DMS79 treated with DMSO at 0.1 percent for 48 hours (cell line): ENCODE measurements at regions not wholly inside any gene's neighbourhood (a gene's known extent, or its start where the extent isn't known, plus 50 kb on each side); places are given as distances from the start of the nearest gene placed in this dataset.
"Not testable (repeated sequence)": the region's sequence is repeated elsewhere in the genome, so short reads cannot be mapped to it uniquely, and the experiment has no call there.

Experiments used
- DNase-seq: peaks from one replicate; lab custom pipeline; 2025; lab: John Stamatoyannopoulos, UW

DNA sequence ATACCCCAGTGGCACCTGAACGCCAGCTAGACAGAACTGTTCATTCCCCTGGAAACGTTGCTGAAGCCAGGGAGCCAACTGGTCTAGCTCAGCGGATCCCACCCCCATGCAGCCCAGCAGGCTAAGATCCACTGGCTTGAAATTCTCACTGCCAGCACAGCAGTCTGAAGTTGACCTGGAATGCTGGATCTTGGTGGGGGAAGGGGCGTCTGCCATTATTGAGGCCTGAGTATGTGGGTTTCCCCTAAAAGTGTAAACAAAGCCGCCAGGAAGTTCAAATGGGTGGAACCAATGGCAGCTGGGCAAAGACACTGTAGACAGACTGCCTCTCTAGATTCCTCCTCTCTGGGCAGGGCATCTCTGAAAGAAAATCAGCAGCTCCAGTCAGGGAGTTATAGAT is 213.0 kb downstream of the NKX6-1 start:
- DNase-seq = no peak

DNA sequence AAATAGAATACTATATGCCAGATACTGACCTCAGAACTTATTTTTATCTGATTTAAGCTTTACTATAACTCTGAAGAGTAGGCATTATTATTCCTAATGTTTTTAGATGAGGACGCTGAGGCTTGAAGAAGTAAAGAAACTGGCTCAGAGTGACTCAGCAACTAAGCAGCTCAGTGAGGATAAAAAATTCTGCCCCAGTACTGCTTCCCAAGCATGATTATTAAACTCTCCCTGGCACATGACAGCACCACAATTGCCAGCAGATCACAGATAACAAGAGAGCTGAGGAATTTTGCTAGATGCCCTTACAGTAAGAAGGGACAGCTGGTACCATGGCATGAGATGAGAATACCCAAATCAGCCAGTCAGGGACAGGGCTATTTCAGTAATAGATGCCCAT is 219.4 kb downstream of the NKX6-1 start:
- no peak for DNase-seq

- no peak for DNase-seq
Measured at GRCh38 chr4:84277923-84278322, 221.2 kb downstream of the NKX6-1 start.

DNA sequence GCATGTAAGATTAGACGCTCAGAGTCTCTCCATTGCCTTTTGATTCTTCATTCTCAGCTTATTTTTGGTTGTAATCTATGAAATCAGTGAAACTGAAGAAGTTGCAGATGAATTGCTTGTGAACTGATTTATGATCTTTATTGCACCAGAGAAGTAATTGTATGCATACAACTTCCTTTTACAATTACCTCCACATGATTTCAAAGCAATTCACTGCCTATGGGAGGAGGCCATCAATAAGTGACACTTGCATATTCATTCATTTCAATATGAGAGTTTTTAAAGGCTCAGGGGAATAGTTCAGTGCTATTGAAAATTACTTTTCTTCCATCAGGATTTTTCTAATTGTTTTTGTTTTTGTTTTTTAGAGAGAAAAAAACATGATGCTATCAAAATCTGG is 222.3 kb downstream of the NKX6-1 start:
- no peak for DNase-seq

GRCh38 chr4:84269536-84270044 is 229.5 kb downstream of the NKX6-1 start:
- DNase-seq = no peak

- no peak for DNase-seq
Measured at GRCh38 chr4:84264652-84265051, 234.4 kb downstream of the NKX6-1 start.

- no peak for DNase-seq
Measured at GRCh38 chr4:84263415-84263814, 235.7 kb downstream of the NKX6-1 start.

DNA sequence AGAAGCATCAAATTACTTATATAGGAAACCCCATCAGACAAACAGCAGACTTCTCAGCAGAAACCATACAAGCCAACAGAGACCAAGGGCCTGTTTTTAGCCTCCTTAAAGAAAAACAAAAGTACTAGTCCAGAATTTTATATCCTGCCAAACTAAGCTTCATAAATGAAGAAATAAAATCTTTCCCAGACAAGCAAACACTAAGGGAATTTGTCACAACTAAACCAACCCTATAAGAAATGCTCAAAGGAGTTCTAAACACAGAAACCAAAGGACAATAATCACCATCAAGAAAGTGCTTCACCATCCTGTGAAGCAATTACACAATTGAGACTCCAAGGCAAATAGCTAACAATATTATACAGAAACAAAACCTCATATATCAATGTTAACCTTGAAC is 238.6 kb downstream of the NKX6-1 start:
- DNase-seq = no peak

- no peak for DNase-seq
Measured at GRCh38 chr4:84258905-84259830, 239.9 kb downstream of the NKX6-1 start.

- no peak for DNase-seq
Measured at GRCh38 chr4:84254537-84254936, 244.6 kb downstream of the NKX6-1 start.

DNA sequence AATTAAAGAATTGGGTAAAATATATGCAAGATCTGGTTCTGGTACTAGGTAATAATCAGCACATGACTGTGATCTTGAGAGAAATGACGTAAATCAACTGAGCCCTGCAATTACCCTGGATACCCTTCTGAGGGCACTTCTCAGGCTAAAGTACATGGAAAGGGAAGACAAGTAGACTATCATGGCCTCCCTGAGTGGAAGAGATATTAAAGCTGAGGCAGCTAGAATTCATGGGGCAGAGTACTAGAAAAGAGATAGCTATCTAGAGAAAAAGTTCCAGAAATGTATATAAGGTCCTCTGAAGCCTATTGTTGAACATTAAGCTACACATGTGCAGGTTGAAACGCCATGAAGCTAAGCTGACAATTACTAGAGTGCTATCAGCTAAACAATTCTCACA is 249.6 kb downstream of the NKX6-1 start:
- DNase-seq = no peak

- not testable (repeated sequence) for DNase-seq
Measured at GRCh38 chr4:84245042-84245441, 254.1 kb downstream of the NKX6-1 start.

DNA sequence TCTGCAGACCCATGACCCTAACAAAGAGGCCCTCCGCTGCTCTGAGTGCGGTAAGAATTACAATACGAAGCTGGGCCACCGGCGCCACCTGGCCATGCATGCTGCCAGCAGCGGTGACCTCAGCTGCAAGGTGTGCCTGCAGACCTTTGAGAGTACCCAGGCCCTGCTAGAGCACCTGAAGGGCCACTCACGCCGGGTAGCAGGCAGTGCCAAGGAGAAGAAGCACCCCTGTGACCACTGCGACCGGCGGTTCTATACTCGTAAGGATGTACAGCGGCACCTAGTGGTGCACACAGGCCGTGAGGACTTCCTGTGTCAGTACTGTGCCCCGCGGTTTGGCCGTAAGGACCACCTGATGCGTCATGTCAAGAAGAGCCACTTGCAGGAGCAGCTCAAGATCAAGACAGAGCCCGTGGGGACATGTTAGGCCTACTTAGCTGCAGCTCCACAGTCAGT is 254.7 kb downstream of the NKX6-1 start:
- not testable (repeated sequence) for DNase-seq

- no peak for DNase-seq
Measured at GRCh38 chr4:84243685-84244084, 255.4 kb downstream of the NKX6-1 start.

DNA sequence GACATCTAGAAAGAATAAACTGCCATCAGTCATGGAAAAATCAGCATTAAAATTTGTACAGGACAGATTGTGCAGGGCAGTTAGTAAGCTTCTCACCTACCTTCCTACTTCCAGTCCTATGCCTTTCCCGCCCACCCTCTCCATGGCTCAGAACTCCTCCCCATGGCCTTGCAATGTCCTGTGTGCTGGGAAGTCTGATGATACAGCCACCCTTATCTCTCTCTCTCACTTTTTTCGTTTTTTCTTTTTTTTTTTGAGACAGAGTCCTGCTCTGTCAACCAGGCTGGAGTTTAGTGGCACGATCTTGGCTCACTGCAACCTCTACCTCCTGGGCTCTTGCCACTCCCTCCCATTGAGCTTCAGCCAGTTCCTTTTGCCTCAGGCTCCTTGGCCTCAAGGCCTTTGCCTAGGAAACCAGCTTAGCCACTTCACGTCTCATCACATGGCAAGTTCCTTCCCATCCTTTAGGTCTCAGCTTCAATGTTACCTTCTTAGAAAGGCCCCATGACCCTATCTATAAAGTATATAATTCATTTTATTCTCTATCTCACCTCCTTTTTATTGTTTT is 259.7 kb downstream of the NKX6-1 start:
- DNase-seq = no peak

DNA sequence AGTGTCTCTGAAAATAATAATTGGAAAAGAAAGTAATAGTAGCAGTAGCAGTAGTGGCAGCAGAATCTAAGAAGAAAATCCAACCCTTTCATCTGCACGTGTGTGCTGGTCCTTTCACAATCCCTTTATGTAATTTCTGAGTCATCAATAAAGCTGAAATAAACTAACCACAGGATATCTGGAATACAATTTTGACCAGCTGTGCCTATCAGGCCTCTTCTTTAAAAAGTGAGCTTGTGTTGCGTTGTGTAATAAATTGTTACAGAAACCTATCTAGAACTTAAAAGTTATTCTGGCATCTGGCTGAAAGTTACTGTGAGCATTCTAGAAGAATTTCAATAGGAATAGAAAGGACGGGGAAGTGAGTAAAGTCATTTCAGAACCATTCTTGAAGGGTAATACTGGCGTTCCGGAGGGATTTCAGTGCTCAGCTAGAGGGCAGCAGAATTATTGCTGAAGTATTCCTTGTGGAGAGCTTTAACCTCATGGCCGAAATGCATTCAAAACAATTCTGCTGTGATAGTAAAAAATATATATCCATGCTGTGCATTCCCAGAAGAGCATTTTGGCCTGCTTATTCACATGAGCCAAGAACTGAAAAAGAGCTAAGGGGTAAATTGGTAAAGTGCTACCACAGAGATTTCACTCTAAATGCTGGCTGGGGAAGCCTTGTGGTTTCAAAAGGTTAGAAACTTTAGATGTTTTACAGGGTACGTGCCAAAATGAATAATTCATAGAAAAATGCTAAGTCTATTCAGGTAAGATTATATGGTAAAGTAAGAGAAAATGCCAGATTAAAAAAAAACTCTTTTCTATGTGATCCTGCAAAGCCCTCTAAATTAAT is 260.6 kb downstream of the NKX6-1 start:
- DNase-seq = no peak

DNA sequence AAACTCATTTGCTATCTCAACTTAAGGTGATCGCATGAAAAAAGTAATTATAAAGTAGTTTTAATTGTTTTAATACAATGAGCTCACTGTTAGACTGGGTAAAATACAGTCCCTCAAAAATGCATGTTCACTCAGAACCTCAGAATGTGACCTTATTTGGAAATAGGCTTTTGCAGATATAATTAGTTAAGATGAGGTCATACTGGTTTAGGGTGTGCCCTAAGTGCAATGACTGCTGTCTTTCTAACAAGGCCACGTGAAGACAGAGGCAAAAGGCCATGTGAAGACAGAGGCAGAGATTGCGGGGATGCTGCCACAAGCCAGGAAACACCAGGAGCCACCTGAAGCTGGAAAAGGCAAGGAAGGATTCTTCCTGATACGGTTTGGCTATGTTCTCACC is 262.1 kb downstream of the NKX6-1 start:
- DNase-seq = no peak

DNA sequence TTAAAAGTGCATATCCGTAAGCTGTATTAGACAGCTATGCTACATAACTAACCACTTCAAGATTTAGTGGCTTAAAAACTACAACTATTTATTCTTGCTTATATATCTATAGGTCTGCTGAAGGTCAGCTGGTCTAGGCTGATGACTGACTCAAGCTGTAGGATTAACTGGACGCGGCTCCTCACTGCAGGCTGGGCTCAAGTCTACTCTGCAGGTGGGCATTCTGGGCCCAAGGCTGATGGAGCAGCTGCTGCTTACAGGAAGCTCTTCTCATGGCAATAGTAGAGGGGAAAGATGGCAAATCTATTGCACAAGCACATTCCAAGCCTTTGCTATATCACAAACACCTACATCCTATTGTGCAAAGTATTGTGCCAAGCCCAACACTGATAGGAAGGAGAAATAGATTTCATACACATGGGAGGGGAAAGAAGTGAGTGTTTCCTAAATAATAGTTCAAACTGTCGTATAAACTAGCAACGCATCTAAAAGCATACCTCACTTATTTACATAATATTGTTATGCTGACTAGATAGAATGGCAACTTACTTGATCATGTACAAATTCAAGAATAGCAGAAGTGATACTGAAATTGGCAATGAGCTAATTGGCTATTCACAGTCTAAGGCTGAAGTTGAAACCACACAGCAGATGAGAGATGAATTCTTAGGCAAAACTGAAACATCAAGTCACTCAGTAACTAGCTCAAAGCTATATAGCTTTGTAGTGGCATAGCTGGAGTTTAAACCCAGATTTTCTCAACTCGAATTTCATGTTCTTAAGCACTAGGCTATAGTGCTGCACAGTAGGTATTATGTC is 263.8 kb downstream of the NKX6-1 start:
- DNase-seq = no peak

DNA sequence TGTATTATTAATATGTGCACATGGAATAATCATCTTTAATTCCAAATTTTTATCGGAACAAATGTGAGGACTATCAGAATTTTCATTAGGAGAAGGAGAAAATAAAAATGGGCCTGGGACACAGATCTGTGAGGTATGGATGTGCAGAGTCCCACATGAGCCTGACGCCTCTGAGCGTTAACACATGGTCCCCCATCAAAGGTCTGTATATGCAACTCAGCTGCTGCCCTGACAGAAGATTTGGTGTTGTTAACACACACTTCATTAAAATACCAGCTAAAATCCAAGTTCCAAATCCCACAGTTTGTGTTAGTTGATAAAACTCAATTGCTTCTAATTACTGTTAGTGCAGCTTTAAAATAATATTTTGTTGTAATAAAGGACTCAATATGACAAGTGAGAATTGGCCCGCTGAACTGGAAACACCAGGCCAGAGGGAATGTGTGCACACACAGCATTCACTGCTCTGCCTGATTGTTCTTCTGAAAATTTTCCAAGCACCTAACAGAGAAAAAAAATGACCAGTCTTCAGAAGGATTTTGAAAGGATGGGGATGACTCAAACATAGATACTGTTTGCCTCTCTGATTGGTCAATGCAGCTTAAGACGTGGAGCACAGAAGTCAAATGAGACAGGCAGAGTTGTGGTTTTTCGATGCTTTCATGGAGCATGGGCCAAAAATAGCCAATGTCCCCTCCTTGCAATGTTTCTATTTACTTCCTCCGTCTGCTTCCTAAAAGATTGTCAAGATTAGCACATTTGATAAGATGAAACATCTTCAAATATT is 266.6 kb downstream of the NKX6-1 start:
- no peak for DNase-seq

DNA sequence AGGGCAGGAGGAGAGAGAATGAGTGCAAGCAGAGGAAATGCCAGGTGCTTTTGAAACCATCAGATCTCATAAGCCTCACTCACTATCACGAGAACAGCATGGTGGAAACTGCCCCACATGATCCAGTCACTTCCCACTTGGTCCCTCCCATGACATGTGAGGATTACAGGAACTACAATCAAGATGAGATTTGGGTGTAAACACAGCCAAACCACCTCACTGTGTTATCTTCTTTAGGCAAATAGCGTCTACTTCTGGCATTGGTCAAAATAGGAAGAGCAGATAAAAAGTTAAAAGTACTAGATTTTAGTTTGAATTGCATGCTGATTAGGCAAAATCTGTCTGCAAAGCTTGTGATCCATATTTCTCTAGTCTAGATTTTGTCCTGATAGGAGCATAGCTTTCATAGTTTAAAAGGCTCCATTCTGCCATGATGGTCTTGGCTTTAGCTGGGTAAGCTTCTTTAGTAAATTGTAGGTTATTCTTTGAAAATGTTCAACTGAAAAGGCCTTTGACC is 267.5 kb downstream of the NKX6-1 start:
- DNase-seq = no peak
